HG03060 (cell line): ENCODE measurements at regions not wholly inside any gene's neighbourhood (a gene's known extent, or its start where the extent isn't known, plus 50 kb on each side); places are given as distances from the start of the nearest gene placed in this dataset.

Source experiments
- ATAC-seq: cut with Tn5 transposase; IDR thresholded peaks from one replicate; pipeline ENCODE4 v1.9.1; 2021; ENCODE audit warnings: low read depth, moderate number of reproducible peaks; ENCODE audit not compliant: unreplicated experiment

GRCh38 chr5:84614906-84615305 is 230.2 kb upstream of the EDIL3 start:
- no peak for ATAC-seq

GRCh38 chr5:84606784-84607183 is 222.1 kb upstream of the EDIL3 start:
- ATAC-seq, result no peak

- ATAC-seq, result no peak
These were observed 220.6 kb upstream of the EDIL3 start for GRCh38 chr5:84605241-84605640.

- ATAC-seq, result no peak
These were observed 219.0 kb upstream of the EDIL3 start for GRCh38 chr5:84603568-84604185.

- ATAC-seq, result no peak
These were observed 217.7 kb upstream of the EDIL3 start for GRCh38 chr5:84602371-84602771.

- no peak for ATAC-seq
These were observed 215.3 kb upstream of the EDIL3 start for GRCh38 chr5:84599964-84600363.

DNA sequence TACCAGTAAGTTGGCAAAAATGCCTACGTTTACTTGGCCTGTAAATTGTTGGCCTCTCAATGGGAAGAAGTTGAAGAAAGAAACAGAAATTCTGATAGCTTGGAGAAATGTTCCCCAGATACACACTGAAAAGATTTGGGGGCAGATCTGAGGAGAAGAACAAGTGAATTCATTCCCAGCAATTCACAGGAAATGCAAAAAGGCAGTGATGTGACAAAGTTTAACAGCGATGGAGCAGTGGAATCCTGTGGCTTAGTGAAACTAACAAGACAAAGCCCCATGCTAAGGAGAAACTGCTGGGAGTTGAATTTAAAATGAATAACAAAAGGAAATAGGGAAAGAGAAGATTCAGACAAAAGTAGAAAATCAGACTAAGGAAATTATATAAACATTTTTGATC is 213.2 kb upstream of the EDIL3 start:
- ATAC-seq, result no peak

GRCh38 chr5:84590629-84591028 is 205.9 kb upstream of the EDIL3 start:
- ATAC-seq, result no peak

DNA sequence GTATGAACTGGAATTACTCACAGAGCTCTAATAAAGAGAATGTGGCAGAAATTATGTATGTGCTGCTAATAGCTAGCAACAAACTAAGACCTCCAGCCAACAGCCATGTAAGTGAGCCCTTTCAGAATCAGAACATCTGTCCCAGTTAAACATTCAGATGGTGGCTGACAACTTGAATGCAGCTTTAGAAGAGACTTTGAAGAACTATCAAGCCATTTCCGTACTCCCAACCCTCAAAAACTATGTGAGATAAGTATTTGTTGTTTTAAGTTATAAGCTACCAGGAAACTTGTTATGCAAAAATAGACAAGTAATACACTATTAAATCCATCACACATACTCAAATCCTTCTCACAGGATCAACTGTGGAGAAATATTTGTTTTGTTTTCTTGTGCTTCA is 205.2 kb upstream of the EDIL3 start:
- ATAC-seq, result no peak

- no peak for ATAC-seq
These were observed 200.5 kb upstream of the EDIL3 start for GRCh38 chr5:84585218-84585617.

GRCh38 chr5:84578226-84578625 is 193.5 kb upstream of the EDIL3 start:
- no peak for ATAC-seq

GRCh38 chr5:84573017-84573712 is 188.5 kb upstream of the EDIL3 start:
- ATAC-seq, result no peak

GRCh38 chr5:84569307-84569706 is 184.6 kb upstream of the EDIL3 start:
- ATAC-seq, result no peak

DNA sequence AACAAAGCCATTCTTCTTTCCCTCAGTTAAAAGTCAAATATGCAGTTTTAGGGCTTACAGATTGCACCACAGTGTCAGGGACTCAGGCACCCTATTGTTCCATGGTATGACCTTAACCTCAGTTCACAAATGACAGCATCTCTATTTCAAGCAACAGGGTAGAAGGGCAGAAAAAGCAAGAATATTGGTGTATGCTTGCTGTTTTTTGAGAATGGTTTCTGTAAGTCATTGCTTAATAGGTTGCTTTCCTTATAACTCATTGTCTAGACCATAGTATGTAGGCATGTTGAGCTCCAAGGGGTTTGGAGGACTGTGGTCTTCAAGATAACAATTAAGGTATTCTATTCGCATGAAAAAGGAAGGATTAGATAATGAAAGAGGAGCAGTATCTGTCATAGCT is 183.5 kb upstream of the EDIL3 start:
- ATAC-seq, result no peak

DNA sequence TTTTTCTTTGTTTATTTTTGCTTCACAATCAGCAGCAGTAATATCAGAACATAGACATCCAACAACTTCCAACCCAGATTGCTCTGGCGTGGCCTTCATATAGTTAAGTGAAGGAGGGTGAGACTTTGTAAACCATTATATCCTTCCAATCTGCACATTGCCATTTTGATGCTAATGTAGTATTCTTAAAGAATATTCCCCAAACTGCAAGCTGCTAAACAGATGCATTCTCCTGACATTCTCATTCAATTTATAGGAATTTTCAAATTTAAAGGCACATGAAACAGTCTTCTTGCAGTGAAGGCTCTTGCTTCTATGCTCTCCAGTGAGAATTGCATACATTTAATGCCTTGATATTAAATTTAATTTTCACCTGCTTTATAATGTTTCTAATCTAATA is 181.2 kb upstream of the EDIL3 start:
- ATAC-seq, result no peak

DNA sequence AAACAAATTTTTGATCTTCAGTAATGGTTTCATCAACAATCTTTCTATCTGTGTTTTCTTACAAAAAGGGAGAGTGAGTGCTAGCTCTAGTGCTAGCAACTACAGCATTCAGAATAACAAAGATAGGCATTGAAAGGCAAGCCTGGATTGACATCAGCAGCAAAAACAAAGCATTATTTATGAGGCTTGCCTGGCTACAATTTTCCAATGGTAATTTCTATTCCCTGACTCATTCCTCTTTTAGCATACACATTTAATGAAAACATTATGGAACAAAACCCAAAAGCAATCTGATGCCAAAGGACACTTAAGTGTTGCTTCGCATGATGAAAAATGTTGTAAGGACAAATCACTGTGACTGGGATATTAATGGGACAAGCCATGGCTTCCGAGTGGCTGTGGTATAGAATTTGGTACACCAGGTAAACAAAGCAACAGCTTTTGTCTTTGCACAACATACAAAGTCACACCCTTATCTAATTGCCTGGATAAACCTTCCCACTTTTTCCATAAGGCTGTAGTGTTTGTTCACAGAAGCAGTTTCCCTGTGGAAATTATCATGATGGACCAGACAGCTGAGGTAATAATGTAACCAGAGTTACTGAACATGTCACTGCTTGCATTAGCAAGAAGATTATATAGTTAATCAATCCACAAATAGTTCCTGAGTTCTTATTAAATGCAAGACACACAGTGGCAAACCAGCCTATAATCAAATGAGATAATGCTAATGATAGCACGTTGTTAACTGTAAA is 179.8 kb upstream of the EDIL3 start:
- no peak for ATAC-seq

- no peak for ATAC-seq
These were observed 165.5 kb upstream of the EDIL3 start for GRCh38 chr5:84550222-84550621.

- no peak for ATAC-seq
These were observed 164.4 kb upstream of the EDIL3 start for GRCh38 chr5:84549054-84549453.

DNA sequence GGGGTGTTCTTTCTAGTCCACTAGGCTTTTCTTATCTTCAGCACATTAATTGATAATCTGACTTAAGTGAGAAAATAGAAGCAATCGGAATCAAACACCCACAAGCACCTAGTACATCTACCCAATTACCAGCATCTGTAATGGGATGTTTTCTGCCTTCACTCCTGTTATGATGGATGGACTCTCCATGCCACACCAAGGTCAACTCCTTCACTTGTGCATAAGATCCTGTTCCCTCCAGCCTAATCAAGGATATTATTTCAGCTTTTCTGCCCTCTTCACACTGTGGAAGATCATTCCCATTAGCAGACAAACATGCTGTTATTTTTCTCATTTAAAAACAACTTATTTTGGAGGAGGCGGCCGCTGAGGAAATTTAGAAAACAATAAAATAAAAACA is 162.0 kb upstream of the EDIL3 start:
- no peak for ATAC-seq

DNA sequence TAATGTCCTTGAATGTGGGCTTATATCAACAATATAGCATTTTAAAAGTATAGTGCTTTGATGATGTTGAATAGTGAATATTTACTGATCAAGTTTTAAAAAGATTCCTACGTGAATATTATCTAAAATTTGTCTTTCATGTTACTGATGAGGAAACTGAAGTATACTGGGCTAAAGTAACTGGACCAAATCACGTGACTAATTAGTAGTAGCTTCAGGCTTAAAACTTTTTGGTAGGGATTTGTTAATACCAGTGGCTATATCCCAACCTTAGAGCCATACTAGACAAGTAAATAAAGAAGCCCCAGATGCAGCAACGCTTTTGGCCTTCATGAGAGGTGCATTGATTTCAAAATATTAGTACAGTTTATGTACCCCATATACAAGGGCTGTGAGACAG is 152.1 kb upstream of the EDIL3 start:
- no peak for ATAC-seq

GRCh38 chr5:84535281-84535680 is 150.6 kb upstream of the EDIL3 start:
- no peak for ATAC-seq

DNA sequence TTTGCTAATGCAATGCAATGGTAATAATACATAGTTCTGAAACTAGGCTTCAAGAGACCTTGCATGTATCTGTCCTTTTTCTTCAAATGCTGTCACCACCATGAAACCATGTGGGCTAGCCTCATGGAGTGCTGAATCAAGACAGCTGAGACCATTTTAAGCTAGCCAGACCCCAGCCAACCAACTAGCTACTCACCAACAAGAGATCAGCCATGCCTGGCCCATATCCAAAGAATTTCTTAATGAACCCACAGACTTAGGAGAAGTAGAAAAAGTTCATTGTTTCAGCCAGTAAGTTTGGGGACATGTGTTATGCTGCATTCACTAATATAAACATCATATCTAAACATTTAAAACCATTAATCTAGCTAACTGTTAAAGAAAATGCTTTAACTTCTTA is 139.8 kb upstream of the EDIL3 start:
- ATAC-seq, result no peak
